Amygdala (tissue), 56 donors: ENCODE measurements at regions not wholly inside any gene's neighbourhood (a gene's known extent, or its start where the extent isn't known, plus 50 kb on each side); places are given as distances from the start of the nearest gene placed in this dataset.

ENCODE experiments used
- DNase-seq, 56 donors: peaks; one replicate each; lab custom pipeline; 2025; lab: John Stamatoyannopoulos, UW

- DNase-seq: no peak
These were observed 299.7 kb upstream of the PRMT6 start for GRCh38 chr1:106756752-106757151.

DNA sequence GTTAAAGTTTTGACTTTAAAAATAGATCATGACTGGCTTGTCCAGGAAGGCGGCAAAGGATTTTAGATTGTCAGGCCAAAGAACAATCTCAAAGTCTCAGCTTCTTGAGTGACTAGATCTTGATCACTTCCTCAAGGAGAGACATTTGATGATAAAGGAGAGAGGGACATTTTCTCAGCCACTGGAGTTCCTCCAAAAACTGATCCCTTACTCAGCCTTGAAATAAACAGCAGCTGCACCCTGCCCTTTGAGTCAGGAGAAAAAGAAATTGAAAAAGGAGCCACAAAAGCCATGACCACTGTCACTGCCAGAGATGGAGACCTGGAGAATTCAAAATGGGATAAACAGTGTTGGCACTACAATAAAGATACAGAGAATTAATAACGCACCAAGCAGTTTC lies 288.4 kb upstream of the PRMT6 start:
- no peak for DNase-seq

DNA sequence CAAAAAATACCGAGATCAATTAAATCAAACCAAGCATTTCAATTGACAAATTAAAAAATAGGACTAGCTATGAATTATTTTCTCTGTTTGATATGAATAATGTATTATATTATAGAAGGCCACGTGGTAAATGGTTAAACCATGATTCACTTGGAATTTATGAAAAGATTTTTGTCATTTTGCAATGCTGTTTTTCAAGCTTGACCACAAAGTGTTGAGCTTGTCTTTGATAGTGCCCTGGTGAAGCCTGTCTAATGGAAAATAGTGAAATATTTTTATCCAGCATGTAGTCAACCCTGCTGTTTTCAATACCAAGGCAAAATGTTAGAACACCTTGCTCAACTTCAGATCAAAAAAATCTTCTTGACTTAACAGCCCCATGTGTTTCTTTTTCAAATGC lies 288.0 kb upstream of the PRMT6 start:
- DNase-seq: no peak

GRCh38 chr1:106773206-106773605 lies 283.3 kb upstream of the PRMT6 start:
- no peak for DNase-seq

DNA sequence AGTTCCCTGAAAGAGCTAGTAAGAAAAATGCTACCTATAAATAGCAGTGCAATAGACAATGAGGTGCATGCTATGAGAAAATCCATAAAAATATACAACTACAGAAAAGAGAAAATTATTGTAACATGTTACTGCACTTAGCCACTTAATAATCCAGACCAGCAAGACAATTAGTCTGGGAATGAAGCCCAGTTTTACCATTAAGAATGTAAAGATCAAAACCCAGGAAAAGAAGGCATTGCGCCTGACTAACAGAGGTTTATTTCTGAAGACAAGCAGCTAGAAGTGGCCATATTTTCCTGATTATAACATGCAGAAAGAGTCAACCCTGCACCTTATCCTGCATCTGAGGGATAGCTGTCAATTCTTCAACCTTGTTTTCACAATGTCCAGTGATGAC lies 276.4 kb upstream of the PRMT6 start:
- DNase-seq: no peak

- no peak for DNase-seq
These were observed 275.5 kb upstream of the PRMT6 start for GRCh38 chr1:106780806-106781569.

GRCh38 chr1:106785176-106785575 lies 271.3 kb upstream of the PRMT6 start:
- DNase-seq: no peak

DNA sequence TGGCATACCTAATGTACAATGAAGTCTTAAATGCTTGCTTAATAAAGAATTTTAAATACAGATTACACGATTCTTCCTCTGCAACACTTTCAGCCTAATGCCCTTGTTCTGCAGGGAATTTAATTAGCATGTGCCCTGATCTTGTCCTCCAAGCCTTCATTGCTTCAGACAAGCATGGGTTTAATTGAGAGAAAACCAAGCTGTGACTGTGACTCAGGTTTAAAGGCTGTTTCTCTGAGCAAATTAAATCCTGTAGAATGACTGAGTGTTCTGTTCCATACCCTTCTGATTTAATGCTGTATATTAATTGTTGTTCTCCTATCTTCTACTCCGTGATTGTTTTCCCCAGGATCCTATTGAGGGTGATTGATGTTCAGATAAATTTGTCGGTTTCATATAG lies 269.0 kb upstream of the PRMT6 start:
- no peak for DNase-seq

DNA sequence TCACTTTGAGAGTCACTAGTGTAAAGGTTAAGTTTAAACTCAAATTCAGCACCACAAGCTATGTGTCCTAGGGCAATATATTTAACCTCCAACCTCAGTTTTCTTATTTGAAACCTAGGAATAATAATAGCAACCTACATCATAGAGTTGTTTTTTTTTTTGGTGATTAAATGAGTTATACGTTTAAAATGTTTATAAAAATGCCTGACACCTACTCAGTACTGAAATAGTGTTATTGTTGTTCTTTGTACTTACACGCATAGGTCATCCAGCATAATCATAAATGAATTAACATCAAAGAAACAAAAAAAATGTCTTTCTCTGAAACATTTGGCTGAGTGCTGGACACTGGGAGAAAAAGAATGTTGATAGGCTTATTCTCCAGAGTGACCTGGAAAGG lies 266.8 kb upstream of the PRMT6 start:
- DNase-seq: no peak

- no peak for DNase-seq
These were observed 265.4 kb upstream of the PRMT6 start for GRCh38 chr1:106791041-106791440.

- no peak for DNase-seq
These were observed 262.8 kb upstream of the PRMT6 start for GRCh38 chr1:106793651-106794050.

DNA sequence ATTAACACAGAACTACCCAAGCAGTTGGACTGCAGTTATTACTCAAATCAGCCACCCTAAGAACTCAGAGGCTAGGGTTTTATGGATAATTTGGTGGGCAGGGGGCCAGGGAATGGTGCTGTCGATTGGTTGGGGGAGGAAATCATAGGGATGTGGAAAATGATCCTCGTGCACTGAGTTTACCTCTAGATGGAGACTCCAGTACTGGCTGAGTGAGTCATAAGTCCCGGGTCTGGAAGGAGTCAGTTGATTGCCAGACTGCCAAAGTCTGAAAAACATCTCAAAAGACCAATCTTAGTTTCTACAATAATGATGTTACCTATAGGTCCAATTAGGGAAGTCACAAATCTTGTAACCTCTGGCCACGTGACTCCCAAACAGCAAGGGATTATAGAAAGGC lies 257.5 kb upstream of the PRMT6 start:
- DNase-seq: no peak

DNA sequence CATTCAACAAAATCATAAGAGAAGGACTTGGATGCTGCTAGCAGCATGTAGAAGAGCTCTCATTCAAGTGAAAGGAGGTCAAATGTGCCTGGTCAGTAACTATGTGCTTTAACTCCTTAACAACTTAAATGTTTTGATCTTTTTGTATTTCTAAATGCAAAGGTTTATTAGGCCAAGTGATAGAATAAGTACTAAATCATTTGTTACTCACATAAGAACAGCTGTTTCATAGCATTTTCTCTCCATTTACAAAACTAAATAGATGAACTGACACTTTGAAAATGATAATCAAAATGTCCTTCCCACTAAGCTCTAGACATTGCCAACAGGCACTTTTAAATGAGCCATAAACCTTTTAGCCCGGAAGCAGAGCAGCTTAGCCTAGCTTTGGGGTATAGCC lies 254.3 kb upstream of the PRMT6 start:
- DNase-seq: no peak

DNA sequence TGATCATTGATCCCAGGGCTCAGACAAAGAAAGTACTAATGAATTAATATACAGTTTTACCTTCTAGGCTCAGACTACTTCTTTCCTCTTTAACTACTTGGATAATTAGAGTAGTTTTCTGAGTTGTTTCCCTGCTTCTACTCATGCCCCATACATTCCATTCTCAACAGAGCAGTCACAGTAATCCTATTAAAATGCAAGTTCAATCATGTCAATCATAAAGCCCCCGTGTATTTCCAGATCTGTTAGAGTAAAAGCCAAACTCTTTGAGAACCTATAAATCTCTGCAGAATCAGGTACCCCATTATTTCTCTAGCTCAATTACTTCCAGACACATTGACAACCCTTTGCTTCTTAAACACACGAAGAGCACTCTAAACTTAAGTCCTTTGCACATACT lies 242.1 kb upstream of the PRMT6 start:
- no peak for DNase-seq

- DNase-seq: no peak
These were observed 238.9 kb upstream of the PRMT6 start for GRCh38 chr1:106817575-106817974.

- DNase-seq: peak in 3 of 56 donors; percentile 1 to 6 (median 2)
These were observed 225.0 kb upstream of the PRMT6 start for GRCh38 chr1:106831511-106831910.

- DNase-seq: no peak
These were observed 219.8 kb upstream of the PRMT6 start for GRCh38 chr1:106836708-106837107.

DNA sequence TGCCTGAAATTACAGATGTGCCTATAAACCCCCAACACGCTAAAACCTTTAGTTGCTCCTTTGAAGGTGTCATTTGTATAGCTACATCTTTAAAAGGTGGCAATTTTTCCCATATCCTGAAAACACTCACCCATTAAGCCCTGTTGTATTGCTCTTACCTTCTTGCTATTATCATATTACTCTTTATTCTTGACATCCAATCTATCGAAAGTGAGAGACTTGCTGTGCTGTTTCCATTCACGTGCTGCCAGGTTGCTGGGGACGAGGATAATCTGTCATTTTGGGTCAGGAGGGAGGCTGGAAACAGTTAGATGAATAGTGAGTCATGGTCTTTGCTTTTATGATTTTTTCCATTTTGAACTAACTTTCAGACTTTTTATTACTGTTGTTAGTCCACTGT lies 213.0 kb upstream of the PRMT6 start:
- no peak for DNase-seq

DNA sequence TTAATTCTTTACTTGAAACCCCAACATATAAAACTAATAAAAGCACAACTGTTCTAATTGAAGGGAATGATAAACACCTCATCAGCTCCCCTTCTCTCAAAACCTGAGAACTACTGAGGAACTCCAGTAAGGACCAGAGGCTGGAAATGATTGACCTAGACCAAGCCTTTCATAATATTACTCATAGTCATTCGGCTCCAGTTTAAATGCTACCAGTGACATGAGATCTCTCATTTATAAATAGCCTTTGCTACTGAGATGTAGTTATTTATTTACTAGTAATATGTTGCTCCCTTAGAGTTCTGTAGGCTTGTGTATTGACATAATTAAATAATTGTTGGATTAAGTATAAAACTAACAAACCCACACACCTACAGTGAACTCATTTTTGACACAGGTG lies 209.8 kb upstream of the PRMT6 start:
- DNase-seq: no peak

DNA sequence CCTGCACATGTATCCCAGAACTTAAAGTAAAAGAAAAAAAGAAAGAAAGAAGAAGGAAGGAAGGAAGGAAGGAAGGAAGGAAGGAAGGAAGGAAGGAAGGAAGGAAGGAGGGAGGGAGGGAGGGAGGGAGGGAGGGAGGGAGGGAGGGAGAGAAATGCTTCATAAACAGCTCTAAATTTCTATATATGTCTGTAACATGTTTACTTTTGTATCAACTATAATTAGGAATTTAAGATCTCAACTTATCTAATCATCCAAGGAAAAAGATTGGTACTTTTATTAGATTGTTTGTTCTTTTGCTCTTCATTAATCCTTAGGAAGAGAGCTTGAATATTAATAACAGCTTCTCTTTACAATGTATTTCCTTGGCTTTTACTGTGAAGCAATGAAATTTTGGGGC lies 195.4 kb upstream of the PRMT6 start:
- DNase-seq: no peak

- no peak for DNase-seq
These were observed 187.6 kb upstream of the PRMT6 start for GRCh38 chr1:106868828-106869227.

DNA sequence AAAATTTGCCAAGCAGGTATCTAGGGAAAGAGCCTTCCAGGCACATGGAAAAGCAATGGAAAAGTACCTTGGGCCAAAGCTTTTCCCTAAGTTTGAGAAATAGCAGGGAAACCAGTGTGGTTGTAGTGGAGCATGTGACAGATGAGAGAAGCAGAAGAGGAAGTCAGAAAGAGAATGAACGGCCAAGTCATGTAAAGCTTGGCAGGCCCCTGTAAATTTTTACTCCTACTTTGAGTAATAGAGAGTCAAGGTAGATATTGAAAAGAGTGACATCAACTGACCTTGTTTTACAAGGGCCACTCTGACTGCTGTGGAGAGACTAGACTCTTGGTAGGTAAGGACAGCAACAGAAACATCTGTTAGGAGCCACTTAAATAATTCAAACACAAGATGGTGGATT lies 180.9 kb upstream of the PRMT6 start:
- no peak for DNase-seq

DNA sequence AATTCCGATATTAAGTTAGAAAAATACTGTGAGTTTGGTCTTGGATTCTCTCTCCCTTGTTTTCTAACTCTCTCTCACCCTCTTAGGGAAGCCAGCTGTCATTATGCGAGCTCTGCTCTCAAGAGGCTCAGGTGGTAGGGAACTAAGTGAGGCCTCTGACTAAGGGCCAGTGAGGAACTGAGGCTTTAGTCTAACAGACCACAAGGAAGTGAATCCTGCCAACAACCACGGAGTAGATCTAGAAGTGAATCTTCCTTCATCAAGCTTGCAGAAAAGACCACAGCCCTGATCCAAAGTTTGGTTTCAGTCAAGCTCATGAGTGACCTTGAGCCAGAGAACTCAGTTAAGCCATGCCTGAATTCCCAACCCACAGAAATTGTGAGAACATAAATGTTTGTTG lies 180.1 kb upstream of the PRMT6 start:
- DNase-seq: peak in 2 of 56 donors; percentile 10 to 25
